ENCODE measurements at regions not wholly inside any gene's neighbourhood (a gene's known extent, or its start where the extent isn't known, plus 50 kb on each side); places are given as distances from the start of the nearest gene placed in this dataset.

- TF ChIP-seq, protein P1, sequence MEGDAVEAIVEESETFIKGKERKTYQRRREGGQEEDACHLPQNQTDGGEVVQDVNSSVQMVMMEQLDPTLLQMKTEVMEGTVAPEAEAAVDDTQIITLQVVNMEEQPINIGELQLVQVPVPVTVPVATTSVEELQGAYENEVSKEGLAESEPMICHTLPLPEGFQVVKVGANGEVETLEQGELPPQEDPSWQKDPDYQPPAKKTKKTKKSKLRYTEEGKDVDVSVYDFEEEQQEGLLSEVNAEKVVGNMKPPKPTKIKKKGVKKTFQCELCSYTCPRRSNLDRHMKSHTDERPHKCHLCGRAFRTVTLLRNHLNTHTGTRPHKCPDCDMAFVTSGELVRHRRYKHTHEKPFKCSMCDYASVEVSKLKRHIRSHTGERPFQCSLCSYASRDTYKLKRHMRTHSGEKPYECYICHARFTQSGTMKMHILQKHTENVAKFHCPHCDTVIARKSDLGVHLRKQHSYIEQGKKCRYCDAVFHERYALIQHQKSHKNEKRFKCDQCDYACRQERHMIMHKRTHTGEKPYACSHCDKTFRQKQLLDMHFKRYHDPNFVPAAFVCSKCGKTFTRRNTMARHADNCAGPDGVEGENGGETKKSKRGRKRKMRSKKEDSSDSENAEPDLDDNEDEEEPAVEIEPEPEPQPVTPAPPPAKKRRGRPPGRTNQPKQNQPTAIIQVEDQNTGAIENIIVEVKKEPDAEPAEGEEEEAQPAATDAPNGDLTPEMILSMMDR (IDR thresholded peaks at IDR 0.05; ENCODE audit: poor library complexity), result no peak
- TF ChIP-seq EZH2 (IDR thresholded peaks at IDR 0.05; ENCODE audit: borderline replicate concordance), result no peak
- TF ChIP-seq EZH2phosphoT487 (IDR thresholded peaks at IDR 0.05; ENCODE audit: low read depth, severe bottlenecking, unreplicated experiment), result no peak
These were observed 511.6 kb upstream of the PROK2 start for GRCh38 chr3:72296477-72297111.

All from hepatocyte (in vitro differentiated cells).